Activated CD4-positive, alpha-beta T cell treated with anti-CD3 and anti-CD28 coated beads for 48 hours (primary cell): ENCODE measurements at regions not wholly inside any gene's neighbourhood (a gene's known extent, or its start where the extent isn't known, plus 50 kb on each side); places are given as distances from the start of the nearest gene placed in this dataset.

Experiments
- DNase-seq: peaks from one replicate; pipeline ENCODE4 v3.0.0-alpha.2; 2020

- DNase-seq: no peak
These were observed 53.0 kb upstream of the CLDN14 start for GRCh38 chr21:36532769-36533467.

- no peak for DNase-seq
These were observed 53.5 kb upstream of the CLDN14 start for GRCh38 chr21:36533468-36533848.

- no peak for DNase-seq
These were observed 54.7 kb upstream of the CLDN14 start for GRCh38 chr21:36534656-36535055.

GRCh38 chr21:36535618-36536241 lies 55.8 kb upstream of the CLDN14 start:
- DNase-seq: no peak

- no peak for DNase-seq
These were observed 58.8 kb upstream of the CLDN14 start for GRCh38 chr21:36538761-36539160.

GRCh38 chr21:36539434-36540150 lies 59.7 kb upstream of the CLDN14 start:
- no peak for DNase-seq

- DNase-seq: no peak
These were observed 60.8 kb upstream of the CLDN14 start for GRCh38 chr21:36540700-36541099.

- no peak for DNase-seq
These were observed 61.8 kb upstream of the CLDN14 start for GRCh38 chr21:36541721-36542139.

- peak; percentile 17 for DNase-seq
These were observed 62.6 kb upstream of the CLDN14 start for GRCh38 chr21:36542312-36543101.

- no peak for DNase-seq
These were observed 64.0 kb upstream of the CLDN14 start for GRCh38 chr21:36543924-36544323.

- no peak for DNase-seq
These were observed 64.6 kb upstream of the CLDN14 start for GRCh38 chr21:36544545-36544944.

GRCh38 chr21:36545776-36546511 lies 66.0 kb upstream of the CLDN14 start:
- DNase-seq: no peak

- DNase-seq: no peak
These were observed 67.5 kb upstream of the CLDN14 start for GRCh38 chr21:36547464-36547863.

GRCh38 chr21:36548866-36549265 lies 68.9 kb upstream of the CLDN14 start:
- no peak for DNase-seq

GRCh38 chr21:36549470-36549869 lies 69.5 kb upstream of the CLDN14 start:
- DNase-seq: no peak

- no peak for DNase-seq
These were observed 70.8 kb upstream of the CLDN14 start for GRCh38 chr21:36550761-36551160.

GRCh38 chr21:36551321-36551720 lies 71.4 kb upstream of the CLDN14 start:
- DNase-seq: no peak

- no peak for DNase-seq
These were observed 72.0 kb upstream of the CLDN14 start for GRCh38 chr21:36551731-36552433.

- DNase-seq: no peak
These were observed 72.5 kb upstream of the CLDN14 start for GRCh38 chr21:36552434-36552785.

GRCh38 chr21:36553406-36553805 lies 73.5 kb upstream of the CLDN14 start:
- no peak for DNase-seq

GRCh38 chr21:36554411-36555157 lies 74.7 kb upstream of the CLDN14 start:
- no peak for DNase-seq
